BJ (cell line): ENCODE measurements at regions not wholly inside any gene's neighbourhood (a gene's known extent, or its start where the extent isn't known, plus 50 kb on each side); places are given as distances from the start of the nearest gene placed in this dataset.
"Not testable (repeated sequence)": the region's sequence is repeated elsewhere in the genome, so short reads cannot be mapped to it uniquely, and the experiment has no call there.

ENCODE experiments used
- CTCF ChIA-PET: fragments of 350-600 bp; formaldehyde crosslinking; extraction: SDS; loops from one replicate; lab custom pipeline; 2021; ENCODE audit warnings: antibody characterized with exemption, inconsistent platforms; lab: Yijun Ruan, JAX
- POLR2A ChIA-PET: fragments of 300-600 bp; sonication (Branson Sonifier 250); formaldehyde crosslinking; extraction: SDS; loops from one replicate; lab custom pipeline; 2021; ENCODE audit warnings: antibody characterized with exemption; lab: Charles Lee
- DNase-seq: peaks from one replicate; pipeline ENCODE4 v3.0.0-alpha.2; 2011; ENCODE audit warnings: low read depth
- H3K27me3 ChIP-seq: 2 replicates; pipeline ENCODE4 v1.6.0; 2011; ENCODE audit warnings: low read length; ENCODE audit not compliant: control insufficient read depth, insufficient read depth
- H3K36me3 ChIP-seq: 2 replicates; pipeline ENCODE4 v1.5.1; 2011; ENCODE audit warnings: low read length; ENCODE audit not compliant: control insufficient read depth, insufficient read depth
- H3K4me3 ChIP-seq: 2 replicates; pipeline ENCODE4 v1.5.1; 2011; ENCODE audit warnings: low read depth, mild to moderate bottlenecking, control low read depth, low read length
- TF ChIP-seq, protein P1 (sequence below): IDR thresholded peaks from 2 replicates; pipeline ENCODE4 v1.5.1; 2011; ENCODE audit warnings: low read depth, mild to moderate bottlenecking, control low read depth, inconsistent platforms, low read length, moderate library complexity; ENCODE audit not compliant: insufficient read depth

DNA sequence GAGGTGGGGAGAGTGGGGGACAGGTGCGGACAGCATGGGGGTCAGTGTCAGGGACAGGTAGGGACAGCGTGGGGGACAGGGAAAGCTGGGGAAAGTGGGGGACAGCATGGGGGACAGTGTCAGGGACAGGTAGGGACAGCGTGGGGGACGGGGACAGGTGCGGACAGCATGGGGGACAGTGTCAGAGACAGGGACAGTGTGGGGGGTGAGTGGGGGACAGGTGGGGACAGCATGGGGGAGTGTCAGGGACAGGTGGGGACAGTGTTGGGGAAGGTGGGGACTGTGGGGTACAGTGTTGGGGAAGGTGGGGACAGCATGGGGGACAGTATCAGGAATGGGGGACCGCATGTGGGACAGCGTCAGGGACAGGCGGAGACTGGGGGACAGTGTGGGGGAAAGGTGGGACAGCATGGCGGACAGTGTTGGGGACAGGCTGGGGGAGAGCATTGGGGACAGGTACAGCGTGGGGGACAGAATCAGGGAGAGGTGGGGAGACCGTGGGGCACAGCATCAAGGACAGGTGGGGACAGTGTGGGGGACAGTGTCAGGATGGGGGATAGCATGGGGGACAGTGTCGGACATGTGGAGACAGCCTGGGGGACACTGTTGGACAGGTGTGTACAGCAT is 96.1 kb downstream of the TMEM121 start:
- no peak overlapping the region for H3K4me3 ChIP-seq
- TF ChIP-seq, protein P1, sequence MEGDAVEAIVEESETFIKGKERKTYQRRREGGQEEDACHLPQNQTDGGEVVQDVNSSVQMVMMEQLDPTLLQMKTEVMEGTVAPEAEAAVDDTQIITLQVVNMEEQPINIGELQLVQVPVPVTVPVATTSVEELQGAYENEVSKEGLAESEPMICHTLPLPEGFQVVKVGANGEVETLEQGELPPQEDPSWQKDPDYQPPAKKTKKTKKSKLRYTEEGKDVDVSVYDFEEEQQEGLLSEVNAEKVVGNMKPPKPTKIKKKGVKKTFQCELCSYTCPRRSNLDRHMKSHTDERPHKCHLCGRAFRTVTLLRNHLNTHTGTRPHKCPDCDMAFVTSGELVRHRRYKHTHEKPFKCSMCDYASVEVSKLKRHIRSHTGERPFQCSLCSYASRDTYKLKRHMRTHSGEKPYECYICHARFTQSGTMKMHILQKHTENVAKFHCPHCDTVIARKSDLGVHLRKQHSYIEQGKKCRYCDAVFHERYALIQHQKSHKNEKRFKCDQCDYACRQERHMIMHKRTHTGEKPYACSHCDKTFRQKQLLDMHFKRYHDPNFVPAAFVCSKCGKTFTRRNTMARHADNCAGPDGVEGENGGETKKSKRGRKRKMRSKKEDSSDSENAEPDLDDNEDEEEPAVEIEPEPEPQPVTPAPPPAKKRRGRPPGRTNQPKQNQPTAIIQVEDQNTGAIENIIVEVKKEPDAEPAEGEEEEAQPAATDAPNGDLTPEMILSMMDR: no peak
- no peaks in the 10 kb centered on the region for H3K36me3 ChIP-seq
- DNase-seq: no peak
- ChIA-PET POLR2A (no interaction called here), CTCF (no interaction called here)
- H3K27me3 ChIP-seq: no peaks in the 10 kb centered on the region

DNA sequence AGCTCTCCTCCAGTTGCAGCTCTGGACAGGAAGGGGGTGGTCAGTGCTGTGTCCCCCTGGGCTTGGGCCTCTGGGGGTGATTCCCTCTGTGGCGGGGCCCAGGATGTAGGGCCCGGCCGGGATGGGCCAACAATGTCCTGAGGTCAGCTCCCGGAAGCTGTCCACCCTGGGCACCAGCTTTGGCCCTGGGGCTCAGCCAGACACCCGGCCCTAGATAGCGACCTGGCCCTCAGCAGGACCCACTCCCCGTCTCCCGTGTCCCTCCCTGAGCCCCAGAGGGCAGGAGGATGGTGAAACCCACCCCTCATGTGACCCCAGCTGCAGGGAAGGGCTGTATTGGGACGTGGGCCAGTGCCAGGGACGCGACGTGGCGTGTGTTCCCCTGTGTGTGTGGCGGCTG is 96.8 kb downstream of the TMEM121 start:
- H3K4me3 ChIP-seq, POLR2A ChIA-PET, CTCF ChIA-PET, H3K27me3 ChIP-seq, H3K36me3 ChIP-seq, DNase-seq: not testable (repeated sequence)

DNA sequence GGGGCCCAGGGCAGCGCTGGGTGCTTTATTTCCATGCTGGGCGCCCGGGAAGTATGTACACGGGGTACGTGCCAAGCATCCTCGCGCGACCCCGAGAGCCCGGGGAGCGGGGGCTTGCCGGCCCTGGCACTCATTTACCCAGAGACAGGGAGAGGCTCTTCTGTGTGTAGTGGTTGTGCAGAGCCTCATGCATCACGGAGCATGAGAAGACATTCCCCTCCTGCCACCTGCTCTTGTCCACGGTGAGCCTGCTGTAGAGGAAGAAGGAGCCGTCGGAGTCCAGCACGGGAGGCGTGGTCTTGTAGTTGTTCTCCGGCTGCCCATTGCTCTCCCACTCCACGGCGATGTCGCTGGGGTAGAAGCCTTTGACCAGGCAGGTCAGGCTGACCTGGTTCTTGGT is 98.0 kb downstream of the TMEM121 start:
- H3K4me3 ChIP-seq, POLR2A ChIA-PET, CTCF ChIA-PET, H3K27me3 ChIP-seq, H3K36me3 ChIP-seq, DNase-seq: not testable (repeated sequence)

DNA sequence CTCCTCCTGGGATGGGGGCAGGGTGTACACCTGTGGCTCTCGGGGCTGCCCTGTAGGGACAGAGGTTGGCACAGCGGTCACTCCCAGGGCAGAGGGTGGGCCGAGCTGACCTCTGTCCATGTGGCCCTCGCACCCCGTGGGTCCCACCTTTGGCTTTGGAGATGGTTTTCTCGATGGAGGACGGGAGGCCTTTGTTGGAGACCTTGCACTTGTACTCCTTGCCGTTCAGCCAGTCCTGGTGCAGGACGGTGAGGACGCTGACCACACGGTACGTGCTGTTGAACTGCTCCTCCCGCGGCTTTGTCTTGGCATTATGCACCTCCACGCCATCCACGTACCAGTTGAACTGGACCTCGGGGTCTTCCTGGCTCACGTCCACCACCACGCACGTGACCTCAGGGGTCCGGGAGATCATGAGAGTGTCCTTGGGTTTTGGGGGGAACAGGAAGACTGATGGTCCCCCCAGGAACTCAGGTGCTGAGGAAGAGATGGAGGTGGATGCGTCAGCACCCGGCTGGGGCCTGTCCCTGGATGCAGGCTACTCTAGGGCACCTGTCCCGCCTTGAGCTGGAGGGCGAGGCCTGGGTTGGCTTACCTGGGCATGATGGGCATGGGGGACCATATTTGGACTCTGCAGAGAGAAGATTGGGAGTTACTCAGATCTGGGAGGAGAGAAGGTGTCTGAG is 98.5 kb downstream of the TMEM121 start:
- CTCF ChIA-PET, POLR2A ChIA-PET, H3K36me3 ChIP-seq, DNase-seq, H3K4me3 ChIP-seq, H3K27me3 ChIP-seq: not testable (repeated sequence)

DNA sequence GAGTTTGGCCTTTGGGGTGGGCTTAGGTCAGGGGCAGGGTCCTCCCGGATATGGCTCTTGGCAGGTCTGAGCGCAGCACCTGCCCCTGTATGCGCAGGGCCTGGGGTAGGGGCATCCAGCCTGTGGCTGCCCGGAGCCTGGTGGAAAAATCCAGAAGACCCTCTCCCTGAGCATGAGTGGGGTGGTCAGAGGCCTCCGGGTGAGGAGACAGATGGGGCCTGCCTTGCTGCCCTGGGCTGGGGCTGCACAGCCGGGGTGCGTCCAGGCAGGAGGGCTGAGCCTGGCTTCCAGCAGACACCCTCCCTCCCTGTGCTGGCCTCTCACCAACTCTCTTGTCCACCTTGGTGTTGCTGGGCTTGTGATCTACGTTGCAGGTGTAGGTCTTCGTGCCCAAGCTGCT is 99.1 kb downstream of the TMEM121 start:
- CTCF ChIA-PET, POLR2A ChIA-PET, H3K36me3 ChIP-seq, DNase-seq, H3K27me3 ChIP-seq, H3K4me3 ChIP-seq: not testable (repeated sequence)

DNA sequence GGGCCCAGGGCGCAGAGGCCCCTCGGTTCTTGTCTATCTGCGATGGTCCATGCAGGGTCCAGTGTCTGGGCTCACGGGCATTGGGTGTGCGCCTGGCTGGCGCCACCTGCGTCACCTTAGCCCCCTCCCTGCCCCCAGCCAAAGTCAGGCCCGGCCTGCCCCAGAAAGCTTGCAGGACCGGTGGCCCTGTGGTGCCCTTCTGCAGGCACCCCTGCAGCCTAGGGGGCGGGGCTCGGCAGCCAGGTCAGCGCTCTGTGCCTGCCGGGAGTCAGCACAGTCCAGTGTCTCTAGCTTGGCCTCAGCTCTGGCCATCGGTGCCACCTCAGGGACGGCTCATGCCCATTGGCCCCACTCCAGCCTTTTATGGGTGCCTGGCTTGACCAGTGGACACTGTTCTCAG is 99.7 kb downstream of the TMEM121 start:
- POLR2A ChIA-PET, CTCF ChIA-PET, H3K4me3 ChIP-seq, DNase-seq, H3K36me3 ChIP-seq, H3K27me3 ChIP-seq: not testable (repeated sequence)

DNA sequence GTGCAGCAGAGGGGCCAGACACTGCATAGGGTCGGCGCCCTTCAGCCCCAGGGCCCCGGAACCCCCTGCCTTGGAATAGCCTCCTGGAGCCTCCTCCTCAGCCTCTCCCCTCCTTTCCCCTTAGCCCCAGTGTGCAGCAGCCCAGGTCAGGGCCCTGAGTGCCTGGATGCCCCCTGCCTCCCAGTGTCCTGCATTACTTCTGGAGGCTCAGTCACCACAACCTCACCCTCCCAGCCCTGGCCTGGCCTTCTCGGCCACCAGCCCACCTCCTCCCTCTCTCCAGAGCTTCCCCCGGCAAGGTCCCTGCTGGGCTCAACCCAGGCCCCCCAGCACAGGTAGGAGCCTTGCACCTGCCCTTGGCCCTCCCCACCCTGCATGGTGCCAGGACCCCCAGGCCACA is 100.3 kb downstream of the TMEM121 start:
- DNase-seq, H3K4me3 ChIP-seq, POLR2A ChIA-PET, CTCF ChIA-PET, H3K27me3 ChIP-seq, H3K36me3 ChIP-seq: not testable (repeated sequence)

DNA sequence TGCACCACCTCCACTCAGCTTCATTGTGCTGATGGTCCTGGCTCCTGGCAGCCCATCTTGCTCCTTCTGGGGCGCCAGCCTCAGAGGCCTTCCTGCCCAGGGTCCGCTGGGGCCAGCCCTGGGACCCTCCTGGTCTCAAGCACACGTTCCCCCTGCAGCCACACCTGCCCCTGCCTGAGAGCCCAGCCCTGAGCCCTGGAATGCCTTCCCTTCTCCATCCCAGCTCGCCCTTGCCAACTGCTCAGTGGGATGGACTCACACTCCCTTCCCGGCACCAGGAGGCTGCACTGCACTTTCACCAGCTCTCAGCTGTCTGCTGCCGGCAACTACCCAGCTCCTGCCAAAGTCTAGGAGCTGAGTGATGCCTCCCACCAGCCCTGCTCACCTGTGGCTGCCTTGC is 100.9 kb downstream of the TMEM121 start:
- CTCF ChIA-PET, POLR2A ChIA-PET, DNase-seq, H3K36me3 ChIP-seq, H3K4me3 ChIP-seq, H3K27me3 ChIP-seq: not testable (repeated sequence)

DNA sequence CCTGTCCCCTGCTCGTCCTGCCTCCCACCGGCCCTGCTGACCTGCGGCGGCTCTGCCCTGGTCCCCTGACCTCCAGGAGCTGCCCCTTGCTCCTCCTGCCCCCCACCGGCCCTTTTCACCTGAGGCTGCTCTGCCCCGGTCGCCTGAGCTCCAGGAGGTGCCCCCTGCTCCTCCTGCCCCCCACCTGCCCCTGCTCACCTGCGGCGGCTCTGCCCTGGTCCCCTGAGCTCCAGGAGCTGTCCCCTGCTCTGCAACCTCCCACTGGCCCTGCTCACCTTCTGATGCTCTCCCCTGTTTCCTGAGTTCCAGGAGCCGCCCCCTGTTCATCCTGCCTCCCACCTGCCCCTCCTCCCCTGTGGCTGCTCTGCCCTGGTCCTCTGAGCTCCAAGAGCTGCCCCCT is 101.3 kb downstream of the TMEM121 start:
- POLR2A ChIA-PET: no interaction called here
- Histone ChIP-seq H3K4me3 (no peak overlapping the region), H3K36me3 (no peaks in the 10 kb centered on the region), H3K27me3 (no peaks in the 10 kb centered on the region)
- CTCF ChIA-PET: no interaction called here
- DNase-seq: no peak
- TF ChIP-seq, protein P1: no peak

DNA sequence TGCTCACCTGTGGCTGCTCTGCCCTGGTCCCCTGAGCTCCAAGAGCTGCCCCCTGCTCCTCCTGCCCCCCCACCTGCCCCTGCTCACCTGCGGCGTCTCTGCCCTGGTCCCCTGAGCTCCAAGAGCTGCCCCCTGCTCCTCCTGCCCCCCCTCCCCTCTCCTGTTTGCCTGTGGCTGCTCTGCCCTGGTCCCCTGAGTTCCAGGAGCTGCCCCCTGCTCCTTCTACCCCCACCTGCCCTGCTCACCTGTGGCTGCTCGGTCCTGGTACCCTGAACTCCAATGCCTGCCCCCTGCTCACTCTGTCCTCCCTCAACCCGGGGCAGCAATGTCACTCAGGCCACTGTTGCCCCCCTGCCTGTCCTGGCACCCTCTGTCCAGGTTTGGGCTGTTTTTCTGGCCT is 101.7 kb downstream of the TMEM121 start:
- DNase-seq, POLR2A ChIA-PET, CTCF ChIA-PET, H3K27me3 ChIP-seq, H3K36me3 ChIP-seq, H3K4me3 ChIP-seq: not testable (repeated sequence)

DNA sequence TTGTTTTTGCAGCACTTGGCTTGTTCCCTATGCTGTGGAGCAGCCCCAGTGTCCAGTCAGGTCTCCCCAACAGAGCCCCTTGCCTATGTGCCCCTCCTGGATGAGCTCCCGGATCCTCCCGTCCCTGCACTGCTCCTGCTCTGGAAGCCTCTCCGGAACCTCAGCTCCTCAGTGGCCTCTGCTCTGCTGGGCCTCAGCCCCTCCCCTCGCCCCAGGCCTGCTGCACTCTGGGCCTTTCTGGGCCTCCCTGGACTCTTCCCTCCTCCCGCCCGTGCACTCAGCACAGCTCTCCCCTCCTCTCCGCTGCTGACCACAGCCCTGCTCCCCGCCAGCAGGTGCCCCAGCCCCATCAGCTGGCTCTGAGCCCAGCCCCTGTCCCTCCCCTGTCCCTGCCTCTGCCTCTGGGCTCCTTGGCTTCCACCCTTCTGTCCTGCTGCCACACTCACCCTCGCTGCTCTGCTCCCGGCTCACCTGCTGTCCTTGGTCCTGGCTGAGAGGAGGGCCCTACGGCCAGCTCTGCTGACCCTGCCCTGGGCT is 102.2 kb downstream of the TMEM121 start:
- CTCF ChIA-PET, H3K27me3 ChIP-seq, POLR2A ChIA-PET: not testable (repeated sequence)

More for the DNA sequence above, 102.2 kb downstream of the TMEM121 start:
- DNase-seq, H3K36me3 ChIP-seq, H3K4me3 ChIP-seq: not testable (repeated sequence)
